Hypothalamus (tissue), 51 donors: ENCODE measurements at regions not wholly inside any gene's neighbourhood (a gene's known extent, or its start where the extent isn't known, plus 50 kb on each side); places are given as distances from the start of the nearest gene placed in this dataset.
"Not testable (repeated sequence)": the region's sequence is repeated elsewhere in the genome, so short reads cannot be mapped to it uniquely, and the experiment has no call there.

Experiments
- DNase-seq, 51 donors: peaks; one replicate each; lab custom pipeline; 2025; lab: John Stamatoyannopoulos, UW

DNA sequence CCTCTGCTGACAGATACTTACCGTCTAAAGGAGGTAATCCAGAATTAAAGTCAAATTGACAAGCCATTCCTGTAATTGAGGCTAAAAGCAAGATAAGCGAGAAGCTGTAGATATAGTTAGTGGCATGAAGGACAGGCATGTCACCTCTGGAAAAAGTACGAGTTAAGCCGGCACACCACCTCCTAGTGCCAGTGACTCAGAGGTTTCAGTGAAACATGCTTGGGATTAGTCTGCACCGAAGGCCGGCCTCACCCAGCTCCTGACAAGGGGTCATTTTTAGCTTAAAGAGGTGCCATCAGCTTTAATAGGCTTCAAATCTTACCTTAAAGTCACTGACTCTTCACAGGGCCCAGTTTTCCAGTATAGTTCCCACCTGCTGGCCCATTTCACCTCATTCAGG, 838.0 kb downstream of the UQCRFS1 start:
- no peak for DNase-seq

DNA sequence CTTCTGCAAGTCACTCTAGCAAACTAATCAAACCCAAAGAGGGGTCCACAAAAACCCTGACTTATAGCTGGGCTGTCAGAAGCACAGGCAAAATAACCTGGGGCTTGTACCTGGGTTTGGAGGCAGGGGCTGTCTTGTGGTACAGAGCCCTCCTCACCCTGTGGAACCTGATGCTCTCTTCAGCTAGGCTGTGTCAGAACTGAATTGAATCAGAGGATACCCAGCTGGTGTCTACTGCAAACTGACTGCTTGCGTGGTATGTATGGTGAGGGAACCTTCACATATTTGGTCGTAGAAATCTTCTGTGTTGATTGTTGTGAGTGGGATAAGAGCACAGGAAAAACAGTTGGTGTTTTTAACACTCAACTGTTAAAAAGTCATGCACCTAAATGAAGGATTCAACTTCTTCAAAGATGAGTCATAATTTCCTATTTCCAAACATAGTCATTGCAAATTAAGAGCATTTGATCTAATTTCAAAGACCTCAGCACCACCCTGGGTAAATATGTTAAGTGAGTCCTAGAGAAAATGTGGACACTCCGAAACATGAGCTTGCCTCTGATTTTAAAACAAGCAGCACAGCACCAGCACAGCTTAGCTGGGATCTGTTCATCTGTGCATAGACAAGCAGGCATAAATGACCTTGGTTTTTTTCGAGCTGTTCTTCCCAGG, 840.2 kb downstream of the UQCRFS1 start:
- DNase-seq = no peak

DNA sequence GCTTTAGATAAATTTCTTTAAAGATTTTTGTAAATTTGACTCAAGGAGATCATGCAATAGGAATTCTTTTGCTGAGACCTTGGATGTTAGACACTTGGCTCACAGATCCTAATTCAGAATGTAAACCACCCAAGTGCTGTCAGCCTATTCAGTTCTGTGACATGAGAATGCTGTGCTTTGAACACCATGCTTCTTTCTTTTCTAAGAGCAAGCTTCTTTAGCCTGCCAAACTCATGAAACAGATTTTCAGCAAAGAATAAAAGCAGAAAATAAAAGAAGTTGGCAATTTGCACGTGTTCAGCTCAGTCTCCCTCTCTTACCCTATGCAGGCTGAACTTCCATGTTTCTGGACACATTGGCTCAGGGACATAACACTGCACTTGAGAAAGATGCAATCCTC, 845.8 kb downstream of the UQCRFS1 start:
- DNase-seq = no peak

DNA sequence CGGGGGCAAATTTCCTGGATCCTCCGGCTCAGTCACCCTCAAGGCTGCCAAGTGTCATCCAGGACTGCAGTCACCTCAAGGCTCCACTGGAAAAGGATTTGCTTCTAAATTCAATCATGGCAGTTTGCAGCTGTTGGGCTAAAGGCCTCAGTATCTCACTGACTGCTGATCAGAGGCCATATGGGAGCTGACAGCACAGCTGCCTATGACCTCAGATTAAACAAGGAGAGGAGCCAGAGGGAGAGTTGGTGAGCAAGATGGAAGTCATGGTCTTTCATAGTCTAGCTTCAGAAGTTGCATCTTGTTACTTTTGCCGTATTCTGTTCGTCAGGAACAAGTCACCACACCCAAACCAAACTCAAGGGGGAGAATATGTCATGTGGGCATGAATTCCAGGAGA, 849.7 kb downstream of the UQCRFS1 start:
- DNase-seq = no peak

DNA sequence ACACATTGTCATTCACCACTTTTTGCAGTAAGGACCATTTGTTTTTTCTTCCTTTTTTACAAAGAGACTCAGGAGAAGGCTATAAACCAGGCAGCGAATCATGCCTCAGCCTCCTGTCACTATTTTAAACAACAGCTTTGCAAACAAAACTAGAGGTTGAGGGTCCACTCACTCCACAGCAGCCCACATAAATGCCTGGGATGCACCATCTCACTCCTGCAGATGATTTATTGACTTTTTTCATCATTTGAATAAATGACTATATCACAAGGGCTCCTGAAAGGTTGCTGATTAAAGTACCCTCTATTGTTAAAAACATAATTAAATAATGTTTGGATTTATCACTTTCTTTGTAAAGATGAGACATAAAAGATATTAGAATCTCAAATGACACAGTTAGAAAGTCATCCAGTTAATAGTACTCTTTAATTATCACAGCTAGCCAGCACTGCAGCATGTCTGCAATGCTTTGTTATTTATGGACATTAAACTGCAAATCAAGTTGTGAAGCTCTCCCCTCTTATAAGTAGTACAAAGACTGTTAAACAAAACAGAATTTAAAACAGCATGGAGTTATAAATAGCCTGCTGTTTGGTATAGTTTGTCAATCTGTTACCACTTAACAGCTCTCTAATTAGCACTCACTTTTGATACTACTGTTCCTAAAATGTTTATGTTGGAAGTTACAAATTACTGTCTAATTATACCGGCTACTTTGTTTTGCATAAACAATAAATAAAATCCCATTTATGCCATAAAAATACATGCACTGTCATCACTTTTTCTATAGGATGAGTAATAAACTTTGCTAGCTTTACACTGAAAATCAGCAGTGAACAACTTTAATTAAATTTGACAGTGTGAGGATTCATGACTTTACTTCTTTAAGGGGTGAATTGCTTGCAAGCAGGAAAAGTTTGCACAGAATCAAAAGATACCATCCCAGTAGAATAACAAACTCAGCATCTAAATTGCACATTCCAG, 853.2 kb downstream of the UQCRFS1 start:
- no peak for DNase-seq

DNA sequence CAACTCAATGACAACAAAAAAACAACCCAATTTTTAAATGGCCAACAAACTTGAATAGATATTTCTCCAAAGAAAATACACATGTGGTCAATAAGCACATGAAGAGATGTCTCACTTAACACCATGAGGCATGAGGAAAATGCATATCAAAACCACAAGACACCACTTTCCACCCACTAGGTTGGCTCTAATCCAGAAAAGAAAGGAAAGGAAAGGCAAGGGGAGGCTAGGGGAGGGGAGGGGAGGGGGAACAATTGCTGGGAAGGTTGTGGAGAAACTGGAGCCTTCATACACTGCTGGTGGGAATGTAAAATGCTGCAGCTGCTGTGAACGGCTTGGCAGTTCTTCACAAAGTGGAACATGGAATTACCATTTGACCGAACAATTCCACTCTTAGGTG, 854.3 kb downstream of the UQCRFS1 start:
- DNase-seq = no peak

DNA sequence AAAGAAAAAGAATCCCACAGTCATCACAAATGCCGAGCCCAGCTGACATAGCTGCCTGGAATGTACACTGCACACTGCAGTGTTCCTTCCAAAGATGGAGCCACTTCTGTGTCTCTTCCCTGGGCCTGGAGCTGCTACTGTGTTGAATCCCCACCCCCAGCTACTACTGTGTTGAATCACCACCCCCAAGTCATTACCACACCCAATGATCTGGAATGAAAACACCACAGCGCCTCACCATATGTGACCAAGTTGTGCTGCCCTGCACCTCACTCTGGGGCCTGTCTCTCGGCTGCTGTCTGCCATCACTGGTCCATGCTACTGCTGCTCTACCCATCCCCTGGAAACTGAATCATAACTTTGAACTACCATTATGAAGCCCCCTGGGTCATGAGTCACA, 861.2 kb downstream of the UQCRFS1 start:
- DNase-seq = no peak

DNA sequence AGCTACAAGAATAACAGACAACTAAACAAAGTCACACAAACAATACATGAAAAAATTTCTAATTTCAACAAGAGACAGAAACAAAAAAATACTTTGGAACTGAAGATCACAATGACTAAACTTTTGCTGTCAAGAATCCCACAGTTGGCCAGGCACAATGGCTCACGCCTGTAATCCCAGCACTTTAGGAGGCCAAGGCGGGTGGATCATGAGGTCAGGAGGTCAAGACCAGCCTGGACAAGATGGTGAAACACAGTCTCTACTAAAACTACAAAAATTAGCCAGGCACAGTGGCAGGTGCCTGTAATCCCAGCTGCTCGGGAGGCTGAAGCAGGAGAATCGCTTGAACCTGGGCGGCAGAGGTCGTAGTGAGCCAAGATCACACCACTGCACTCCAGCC, 861.6 kb downstream of the UQCRFS1 start:
- not testable (repeated sequence) for DNase-seq

DNA sequence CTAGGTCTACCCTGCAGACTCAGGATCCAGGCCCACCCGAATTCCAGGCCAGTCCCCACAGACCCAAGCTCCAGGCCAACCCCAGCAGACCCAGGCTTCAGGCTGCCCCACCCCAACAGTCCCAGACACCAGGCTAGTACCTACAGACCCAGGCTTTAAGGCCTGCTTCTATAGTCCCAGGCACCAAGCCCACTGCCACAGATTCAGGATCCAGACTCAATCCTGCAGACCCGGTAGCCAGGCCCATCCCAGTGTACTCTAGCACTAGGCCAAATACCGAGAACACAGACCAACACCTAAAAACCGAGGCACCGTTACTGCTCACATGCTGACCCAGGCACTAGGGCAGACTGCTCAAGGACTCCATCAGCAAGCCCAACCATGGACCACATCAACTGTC, 862.3 kb downstream of the UQCRFS1 start:
- no peak for DNase-seq

DNA sequence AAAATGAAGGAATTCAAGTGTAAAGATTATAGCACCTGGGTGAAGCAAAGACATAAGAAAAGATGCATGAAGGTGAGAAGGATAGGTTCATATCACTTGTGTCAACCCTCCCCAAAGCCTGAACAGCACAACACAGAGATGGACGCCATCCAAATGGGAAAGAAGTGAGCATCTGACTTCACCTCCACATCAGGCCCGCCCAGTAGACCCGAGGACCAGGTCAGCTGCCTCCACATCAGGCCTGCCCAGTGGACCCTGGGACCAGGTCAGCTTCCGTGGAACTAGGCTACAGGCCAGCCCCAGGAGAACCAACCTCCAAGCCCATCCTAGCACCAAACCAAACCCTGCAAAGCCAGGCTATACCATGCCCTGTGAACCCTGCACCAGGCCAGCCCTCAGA, 862.9 kb downstream of the UQCRFS1 start:
- DNase-seq = no peak

DNA sequence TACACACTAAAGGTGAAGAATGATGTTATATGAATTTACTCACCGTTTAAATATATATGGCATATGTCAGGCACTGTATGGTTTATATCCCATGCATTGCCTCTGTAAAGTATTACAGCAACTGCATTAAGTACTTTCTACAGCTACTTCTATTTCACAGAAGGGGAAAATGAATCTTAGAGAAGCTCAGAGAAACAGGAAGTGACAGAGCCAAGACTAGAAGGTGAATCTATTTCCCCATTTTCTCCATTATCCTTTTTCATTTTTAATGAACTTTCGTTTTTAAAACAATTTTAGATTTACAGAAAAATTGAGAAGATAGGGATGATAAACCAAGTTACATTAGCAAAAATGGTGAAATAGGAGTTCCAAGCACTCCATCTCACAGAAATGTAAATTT, 863.3 kb downstream of the UQCRFS1 start:
- DNase-seq = no peak

DNA sequence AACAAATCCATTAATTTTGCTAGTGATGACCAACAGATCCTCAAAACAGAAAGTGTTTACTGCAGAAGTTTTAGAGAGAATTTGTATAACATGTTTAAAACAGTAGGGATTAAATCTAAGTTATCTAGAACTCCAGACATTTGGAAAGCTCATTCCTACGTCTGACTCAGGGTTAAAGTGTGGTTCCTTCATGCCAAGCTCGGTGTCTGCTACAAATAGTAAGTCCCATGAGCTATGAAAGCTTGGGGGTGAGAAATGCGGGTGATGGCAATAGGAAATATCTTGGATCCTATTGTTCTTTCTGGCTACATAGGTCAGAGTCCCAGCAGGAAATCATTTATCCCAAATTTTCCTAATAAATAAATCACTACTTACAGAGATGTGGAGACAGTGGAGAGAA, 867.1 kb downstream of the UQCRFS1 start:
- DNase-seq = no peak

DNA sequence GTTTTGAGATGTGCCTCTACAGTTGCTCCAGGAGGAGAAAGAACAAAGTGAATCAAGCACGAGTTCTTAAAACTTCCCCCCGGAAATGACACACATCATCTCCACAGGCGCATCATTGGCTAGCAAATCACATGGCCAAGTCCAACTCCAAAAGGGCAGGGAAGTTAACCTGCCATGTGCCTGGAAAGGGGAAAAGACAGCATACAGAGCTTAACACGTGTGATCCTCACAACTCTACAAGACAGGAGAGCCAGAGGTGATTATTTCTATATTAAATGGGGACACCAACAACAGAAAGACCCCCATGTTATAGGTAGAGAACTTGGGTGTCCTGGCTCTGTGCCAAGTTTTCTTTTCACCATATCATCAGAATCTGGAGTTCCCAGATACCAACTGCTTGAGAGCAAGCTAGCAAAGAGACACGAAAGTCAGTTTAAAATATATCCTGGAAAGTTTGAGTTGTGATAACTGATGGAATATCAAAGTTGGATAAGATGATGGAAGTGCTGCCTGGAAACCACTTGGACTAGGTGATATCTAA, 871.1 kb downstream of the UQCRFS1 start:
- no peak for DNase-seq

DNA sequence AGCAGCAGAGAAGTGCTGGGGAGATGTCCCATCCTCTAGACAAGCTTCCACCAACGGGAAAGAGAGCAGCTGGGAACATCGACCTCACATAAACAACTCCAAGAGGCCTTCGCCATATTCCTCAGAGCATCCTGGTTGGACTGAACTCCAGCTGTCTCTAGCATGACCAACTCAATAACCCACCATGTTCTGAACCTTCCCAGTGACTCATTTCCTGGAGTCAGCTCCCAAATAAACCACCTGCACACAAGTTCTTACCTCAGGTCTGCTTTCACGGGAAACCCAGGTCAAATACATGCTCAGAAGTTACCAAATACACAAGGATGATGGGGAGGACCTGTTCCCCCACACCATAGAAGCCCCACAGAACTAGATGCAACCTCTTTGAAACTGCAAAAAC, 878.5 kb downstream of the UQCRFS1 start:
- DNase-seq = no peak

DNA sequence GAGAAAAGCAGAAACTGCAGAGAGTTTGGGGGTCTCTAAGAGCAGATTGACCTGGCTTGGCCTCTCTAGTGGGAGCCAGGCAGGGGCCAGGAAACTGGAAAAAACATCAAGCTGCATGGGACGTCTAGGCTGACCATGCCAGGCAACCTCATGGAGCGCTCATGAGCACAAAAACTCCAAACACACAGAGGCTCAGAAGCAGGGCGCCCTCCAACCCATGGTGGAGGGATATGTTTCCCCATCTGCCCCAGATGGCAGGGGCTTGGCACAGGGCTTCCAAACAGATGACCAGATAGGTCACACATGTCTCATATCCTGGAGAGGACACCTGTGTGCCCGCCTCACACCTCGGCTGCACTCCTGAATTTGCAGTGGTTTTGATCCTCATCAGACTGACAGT, 879.0 kb downstream of the UQCRFS1 start:
- no peak for DNase-seq

DNA sequence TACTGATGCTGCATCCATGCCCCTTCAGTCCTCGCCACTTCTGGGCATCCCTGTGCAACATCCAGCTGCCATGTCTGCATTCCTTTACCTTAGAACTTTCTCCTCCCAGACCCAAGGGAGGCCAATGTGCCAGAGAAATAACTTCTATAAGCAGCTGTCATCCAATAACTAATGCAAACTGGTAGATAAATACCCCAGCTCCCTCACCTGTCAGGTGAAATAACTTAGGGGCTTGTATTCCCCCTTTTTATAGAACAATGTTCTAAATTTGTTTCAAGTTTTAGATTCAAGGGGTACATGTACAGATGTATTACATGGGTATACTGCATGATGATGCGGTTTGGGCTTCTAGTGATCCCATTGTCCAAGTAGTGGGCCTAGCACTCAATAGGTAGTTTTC, 880.1 kb downstream of the UQCRFS1 start:
- DNase-seq = no peak

DNA sequence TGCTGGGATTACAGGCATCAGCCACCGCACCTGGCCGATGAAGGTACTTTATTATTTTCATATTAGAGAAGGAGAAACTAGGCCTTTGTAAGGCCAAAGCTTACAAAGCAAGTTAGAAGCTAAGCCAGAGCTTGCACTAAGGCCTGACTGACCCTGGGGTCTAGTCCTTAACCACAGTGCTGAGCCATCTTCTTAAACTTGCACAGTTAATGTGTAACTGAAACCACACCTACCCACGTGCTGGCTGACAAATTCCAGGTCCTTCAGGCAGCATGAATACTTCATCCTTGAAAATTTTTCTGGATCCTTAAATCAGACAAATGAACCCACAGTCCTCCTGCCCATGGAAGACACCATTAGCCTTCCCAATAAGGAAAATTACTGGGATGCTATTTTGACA, 880.6 kb downstream of the UQCRFS1 start:
- no peak for DNase-seq

DNA sequence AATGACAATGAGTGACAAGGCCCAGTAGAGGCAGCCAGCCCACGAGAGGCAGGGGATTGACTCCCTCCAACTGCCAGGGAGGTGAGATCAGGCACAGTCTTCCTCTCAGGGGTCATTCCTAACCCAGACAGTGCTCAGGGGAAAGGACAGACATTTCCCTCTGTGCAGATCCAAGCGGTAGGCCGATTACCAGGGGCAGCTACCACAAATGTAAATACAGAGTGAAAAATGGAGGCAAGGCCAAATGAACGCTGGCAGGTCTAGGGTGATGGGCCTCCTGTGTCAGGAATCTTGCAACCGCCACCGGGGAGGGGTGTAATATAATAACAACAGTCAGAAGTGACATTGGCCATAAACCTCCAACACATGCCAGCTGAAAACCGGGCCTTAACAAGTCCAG, 881.4 kb downstream of the UQCRFS1 start:
- DNase-seq = no peak

DNA sequence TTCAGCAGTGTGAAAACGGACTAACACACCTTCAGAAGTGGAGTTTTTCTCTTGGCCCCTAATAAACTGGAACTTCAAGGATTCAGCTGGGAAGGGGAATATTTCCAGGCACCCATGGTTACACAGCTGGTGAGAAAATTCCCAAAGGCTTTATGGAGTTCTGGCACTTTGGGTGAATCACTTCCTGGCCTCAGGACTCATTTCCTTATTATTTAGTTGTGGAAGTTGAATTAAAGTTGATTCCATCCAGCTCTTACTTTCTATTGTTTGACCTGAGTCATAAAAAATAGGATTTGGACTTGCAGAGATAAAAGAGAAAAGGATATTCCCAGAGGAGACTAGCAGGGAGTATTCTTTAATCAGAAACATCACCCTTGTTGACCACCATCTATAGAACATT, 882.1 kb downstream of the UQCRFS1 start:
- no peak for DNase-seq

DNA sequence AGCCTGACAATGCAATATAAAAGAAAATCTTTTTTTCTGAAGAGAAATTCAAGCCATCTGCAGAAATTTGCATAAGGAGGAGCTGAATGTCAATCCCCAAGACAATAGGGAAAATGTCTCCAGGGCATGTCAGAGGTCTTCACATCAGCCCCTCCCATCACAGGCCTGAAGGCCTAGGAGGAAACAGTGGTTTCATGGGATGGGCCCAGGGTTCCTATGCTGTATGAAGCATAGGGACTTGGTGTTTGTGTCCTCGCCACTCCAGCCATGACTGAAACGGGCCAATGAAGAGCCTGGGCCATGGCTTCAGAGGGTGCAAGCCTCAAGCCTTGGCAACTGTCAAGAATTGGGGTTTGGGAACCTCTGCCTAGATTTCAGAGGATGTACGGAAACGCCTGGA, 883.5 kb downstream of the UQCRFS1 start:
- DNase-seq = no peak

DNA sequence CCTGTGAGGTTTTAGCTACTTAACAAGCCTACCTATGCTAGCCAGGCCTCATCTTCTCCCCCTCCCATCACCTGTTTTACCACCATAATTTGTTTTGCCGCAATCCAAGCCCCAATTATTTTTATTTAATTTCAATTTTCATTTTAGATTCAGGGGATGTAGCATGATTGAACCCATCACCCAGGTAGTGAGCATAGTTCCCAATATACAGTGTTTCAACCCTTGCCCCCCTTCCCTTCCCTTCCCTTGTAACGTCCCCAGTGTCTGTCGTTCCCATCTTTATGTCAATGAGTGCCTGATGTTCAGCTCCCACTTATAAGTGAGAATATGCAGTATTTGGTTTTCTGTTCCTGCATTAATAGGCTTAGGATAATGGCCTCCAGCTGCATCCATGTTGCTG, 885.0 kb downstream of the UQCRFS1 start:
- no peak for DNase-seq

DNA sequence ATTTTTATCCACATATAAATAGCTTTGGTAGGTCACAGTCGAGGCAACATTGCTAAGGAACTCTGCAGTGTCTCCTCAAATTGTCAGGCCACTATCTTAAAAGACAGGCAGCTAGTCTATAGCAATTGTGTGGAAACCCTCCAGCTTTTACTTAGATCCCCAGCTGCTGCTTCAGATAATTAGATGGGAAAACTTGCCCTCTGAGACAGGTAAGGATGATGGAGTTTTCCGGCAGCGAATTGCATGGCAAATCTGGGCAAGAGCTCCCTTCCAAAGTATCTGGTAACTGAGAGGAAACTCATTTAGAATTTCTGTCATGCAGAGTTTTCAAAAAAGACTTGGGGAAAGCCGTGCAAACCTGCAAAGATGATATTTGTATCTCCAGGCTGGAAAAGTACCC, 886.2 kb downstream of the UQCRFS1 start:
- no peak for DNase-seq
